Psoas muscle (tissue), 7 donors: ENCODE measurements at regions not wholly inside any gene's neighbourhood (a gene's known extent, or its start where the extent isn't known, plus 50 kb on each side); places are given as distances from the start of the nearest gene placed in this dataset.

Experiments used
- ATAC-seq, 4 donors: fragments of 200-7000 bp; cut with Tn5 transposase; one replicate each; pipeline ENCODE4 v1.9.1; 2020; ENCODE audit warnings: moderate library complexity in 3 of 4, mild to moderate bottlenecking in 2 of 4
- DNase-seq, 2 donors: peaks; one replicate each; pipeline ENCODE4 v3.0.0-alpha.2; 2020
- H3K27ac ChIP-seq: fragments of 200-600 bp; one replicate; pipeline ENCODE4 v1.8.0; 2022
- H3K27me3 ChIP-seq, 3 donors: fragments of 200-600 bp in 1 of 3; one replicate each; pipeline versions ENCODE4 v1.6.1 to v1.8.0; 2013 to 2022; ENCODE audit warnings: low read length in 2 of 3, mild to moderate bottlenecking in 2 of 3, moderate library complexity in 1 of 3; ENCODE audit not compliant: insufficient read depth in 3 of 3
- H3K36me3 ChIP-seq, 2 donors: fragments of 200-600 bp in 1 of 2; one replicate each; pipeline versions ENCODE4 v1.6.1 to v1.8.0; 2013 to 2022; ENCODE audit warnings: low read depth in 1 of 2, mild to moderate bottlenecking in 1 of 2, moderate library complexity in 1 of 2; ENCODE audit not compliant: insufficient read depth in 1 of 2
- H3K4me1 ChIP-seq: fragments of 200-600 bp; one replicate; pipeline ENCODE4 v1.8.0; 2022
- H3K4me3 ChIP-seq: fragments of 200-600 bp; one replicate; pipeline ENCODE4 v1.8.0; 2022; ENCODE audit warnings: mild to moderate bottlenecking
- H3K9me3 ChIP-seq: fragments of 200-600 bp; one replicate; pipeline ENCODE4 v1.8.0; 2022
- WGBS, 3 donors: extraction: QIAGEN DNeasy Blood & Tissue Kit; methylation state at CpG; one replicate each; pipeline versions ENCODE4 v1.1.6 to v1.1.7; 2013; 5-methylcytosine and 5-hydroxymethylcytosine counted together
- intact Hi-C, 2 donors: fragments of 100-400 bp; cut with DNase I; formaldehyde crosslinking; loops; one replicate each; pipeline versions ENCODE4 v1.11.0 to v1.14.2; 2022
- TF ChIP-seq, protein P1 (sequence below): fragments of 200-600 bp; IDR thresholded peaks from one replicate; pipeline ENCODE4 v1.8.0; 2022; ENCODE audit warnings: antibody characterized with exemption
- donor health status: healthy with polysubstance abuse.
- donor health status: DM: no; HTN: no; CAD: no; lungs with moderate emphysema.
- donor health status: Bipolar disorder and iron deficiency.
- donor health status: healthy.
- donor health status: DM: yes; HTN: yes; CAD: no.
- donor health status: DM: no; HTN: no; CAD: no.
- donor health status: DM: yes; HTN: yes; CAD: no.

DNA sequence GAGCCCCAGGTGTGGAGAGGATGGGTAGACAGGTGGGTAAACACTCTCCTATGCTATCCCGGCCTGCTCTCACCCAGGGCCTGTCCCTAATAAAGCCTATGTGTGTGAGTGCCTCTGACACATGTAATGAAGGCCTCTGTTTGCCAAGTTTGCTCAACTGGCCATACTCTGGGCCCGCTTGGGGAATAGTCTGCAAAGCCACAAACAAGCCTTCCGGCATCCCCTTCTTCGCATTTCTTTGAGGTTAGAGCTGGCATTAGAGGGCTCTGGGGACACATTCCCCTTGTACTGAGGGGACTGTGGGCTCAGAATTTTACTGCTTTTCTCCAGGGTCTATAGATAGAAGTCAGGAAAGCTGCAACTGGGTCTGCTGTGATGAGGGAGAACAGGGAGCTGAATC, 240.5 kb downstream of the C12orf75 start:
- no peak for ATAC-seq
- Histone ChIP-seq H3K9me3 (no peaks in the 10 kb centered on the region), H3K27me3 (no peaks in the 10 kb centered on the region), H3K27ac (no peak overlapping the region), H3K36me3 (no peaks in the 10 kb centered on the region), H3K4me3 (no peak overlapping the region), H3K4me1 (no peaks in the 10 kb centered on the region)
- intact Hi-C loops = no loop called here
- no peak for DNase-seq
- TF ChIP-seq, protein P1, sequence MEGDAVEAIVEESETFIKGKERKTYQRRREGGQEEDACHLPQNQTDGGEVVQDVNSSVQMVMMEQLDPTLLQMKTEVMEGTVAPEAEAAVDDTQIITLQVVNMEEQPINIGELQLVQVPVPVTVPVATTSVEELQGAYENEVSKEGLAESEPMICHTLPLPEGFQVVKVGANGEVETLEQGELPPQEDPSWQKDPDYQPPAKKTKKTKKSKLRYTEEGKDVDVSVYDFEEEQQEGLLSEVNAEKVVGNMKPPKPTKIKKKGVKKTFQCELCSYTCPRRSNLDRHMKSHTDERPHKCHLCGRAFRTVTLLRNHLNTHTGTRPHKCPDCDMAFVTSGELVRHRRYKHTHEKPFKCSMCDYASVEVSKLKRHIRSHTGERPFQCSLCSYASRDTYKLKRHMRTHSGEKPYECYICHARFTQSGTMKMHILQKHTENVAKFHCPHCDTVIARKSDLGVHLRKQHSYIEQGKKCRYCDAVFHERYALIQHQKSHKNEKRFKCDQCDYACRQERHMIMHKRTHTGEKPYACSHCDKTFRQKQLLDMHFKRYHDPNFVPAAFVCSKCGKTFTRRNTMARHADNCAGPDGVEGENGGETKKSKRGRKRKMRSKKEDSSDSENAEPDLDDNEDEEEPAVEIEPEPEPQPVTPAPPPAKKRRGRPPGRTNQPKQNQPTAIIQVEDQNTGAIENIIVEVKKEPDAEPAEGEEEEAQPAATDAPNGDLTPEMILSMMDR = no peak
- 88 to 92% (median 91%) methylated on average over 4 of the region's 4 CpGs for WGBS, 3 donors

DNA sequence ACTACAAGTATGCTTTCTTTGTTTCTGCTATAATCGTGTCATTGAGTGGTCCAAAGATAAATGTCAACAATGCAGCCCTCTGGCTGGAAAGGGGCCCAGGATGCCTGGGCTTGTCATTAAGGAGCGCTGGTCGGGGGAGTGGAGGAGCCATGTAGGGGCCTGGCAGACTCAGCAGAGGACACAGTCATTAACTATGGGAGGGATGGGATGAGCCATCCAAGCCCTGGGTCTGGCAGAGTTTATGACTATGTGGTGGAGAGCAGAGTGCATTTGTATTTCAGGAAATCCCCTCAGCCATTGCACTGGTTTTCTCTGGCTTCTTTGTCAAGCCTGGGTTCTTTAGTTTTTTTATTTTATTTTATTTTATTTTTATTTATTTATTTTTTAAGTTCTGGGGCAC, 243.1 kb downstream of the C12orf75 start:
- H3K9me3 ChIP-seq = no peaks in the 10 kb centered on the region
- intact Hi-C loops = no loop called here
- no peak for DNase-seq
- TF ChIP-seq, protein P1 = no peak
- no peak for ATAC-seq
- H3K4me1 ChIP-seq = no peaks in the 10 kb centered on the region
- no peak overlapping the region for H3K27ac ChIP-seq
- H3K27me3 ChIP-seq = no peaks in the 10 kb centered on the region
- no peaks in the 10 kb centered on the region for H3K36me3 ChIP-seq
- no peak overlapping the region for H3K4me3 ChIP-seq
- 62 to 72% (median 64%) methylated on average over 3 of the region's 3 CpGs for WGBS, 3 donors

DNA sequence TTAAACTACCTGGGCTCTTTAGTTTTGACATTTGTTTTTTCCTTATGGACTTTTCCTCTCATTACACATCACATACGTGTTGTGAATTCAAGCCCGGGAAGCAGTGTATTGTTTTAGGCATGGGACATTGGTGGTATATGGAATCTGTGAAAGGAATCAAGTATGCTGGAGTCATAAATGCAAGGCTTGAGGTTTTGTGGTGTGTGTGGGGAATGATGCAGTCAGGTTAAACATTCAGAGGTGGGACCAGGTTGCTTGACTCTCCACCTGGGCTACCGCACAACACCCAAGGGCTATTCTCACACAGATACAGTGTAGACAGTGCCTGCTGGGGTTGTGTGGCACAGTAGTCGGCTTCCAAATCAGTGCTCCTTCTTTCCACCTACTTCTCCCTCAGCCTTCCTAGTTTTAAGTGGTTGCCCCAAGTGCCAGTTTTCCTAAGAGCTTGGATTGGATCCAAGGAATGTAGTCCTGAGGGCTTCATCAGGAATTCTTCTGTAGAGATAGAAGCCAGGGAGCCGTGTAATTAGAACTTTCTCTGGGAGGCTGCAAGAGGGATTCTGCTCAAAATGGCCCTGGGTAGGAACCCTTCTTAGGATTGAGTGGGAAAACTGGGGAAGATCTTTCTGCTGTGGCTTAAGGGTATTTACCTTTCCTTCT, 243.7 kb downstream of the C12orf75 start:
- ATAC-seq (no peak), DNase-seq (no peak)
- Histone ChIP-seq H3K4me3 (no peak overlapping the region), H3K27ac (no peak overlapping the region), H3K4me1 (no peaks in the 10 kb centered on the region), H3K27me3 (no peaks in the 10 kb centered on the region), H3K36me3 (no peaks in the 10 kb centered on the region), H3K9me3 (no peaks in the 10 kb centered on the region)
- TF ChIP-seq, protein P1 = no peak
- 81 to 89% (median 87%) methylated on average over 5 of the region's 5 CpGs for WGBS, 3 donors
- intact Hi-C loops = no loop called here

DNA sequence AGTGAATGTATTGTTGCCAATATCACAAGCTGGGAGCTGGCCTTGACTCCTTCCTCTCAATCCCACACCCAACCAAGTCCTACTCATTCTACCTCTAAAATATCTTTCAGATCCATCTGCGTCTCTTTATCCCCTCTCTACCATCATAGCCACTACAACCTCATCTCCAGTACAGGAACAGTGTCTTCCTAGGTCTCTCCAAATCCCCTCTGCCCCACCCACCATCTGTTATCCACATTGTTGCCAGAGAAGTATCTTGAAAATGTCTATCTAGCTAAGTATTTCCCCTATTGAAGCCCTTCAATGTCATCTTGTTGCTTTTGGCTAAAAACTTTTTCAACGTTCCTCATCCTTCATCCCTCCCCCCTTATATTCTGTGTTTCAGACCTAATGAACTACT, 244.7 kb downstream of the C12orf75 start:
- no peaks in the 10 kb centered on the region for H3K27me3 ChIP-seq
- no peak overlapping the region for H3K4me3 ChIP-seq
- H3K9me3 ChIP-seq = no peaks in the 10 kb centered on the region
- WGBS, 3 donors = 86 to 93% (median 91%) methylated on average over 2 of the region's 2 CpGs
- no peaks in the 10 kb centered on the region for H3K36me3 ChIP-seq
- TF ChIP-seq, protein P1 = no peak
- ATAC-seq (no peak), DNase-seq (no peak)
- no peaks in the 10 kb centered on the region for H3K4me1 ChIP-seq
- no peak overlapping the region for H3K27ac ChIP-seq
- intact Hi-C loops = no loop called here

DNA sequence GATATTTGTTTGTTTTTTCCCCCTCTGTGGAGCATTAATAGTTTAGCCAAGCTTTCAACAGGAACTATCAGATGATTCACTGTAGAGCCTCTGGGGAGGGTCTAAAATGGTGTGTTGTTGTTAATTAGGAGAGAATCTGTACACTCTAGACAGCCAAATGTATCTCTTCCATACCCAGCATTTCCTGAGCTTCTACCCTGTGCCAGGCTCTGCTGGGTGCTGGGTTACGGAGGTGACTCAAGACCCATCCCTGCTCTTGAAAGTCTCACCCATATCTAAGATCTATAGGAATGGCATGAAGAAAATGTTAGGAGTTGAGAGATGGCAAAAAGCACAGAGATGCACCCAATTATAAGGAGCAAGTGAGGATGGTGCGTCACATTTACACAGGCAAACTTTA, 245.8 kb downstream of the C12orf75 start:
- no peaks in the 10 kb centered on the region for H3K36me3 ChIP-seq
- H3K4me1 ChIP-seq = no peaks in the 10 kb centered on the region
- ATAC-seq (no peak), DNase-seq (no peak)
- intact Hi-C loops = no loop called here
- no peak overlapping the region for H3K4me3 ChIP-seq
- TF ChIP-seq, protein P1 = no peak
- WGBS, 3 donors = 97 to 100% (median 98%) methylated on average over 2 of the region's 2 CpGs
- H3K9me3 ChIP-seq = no peaks in the 10 kb centered on the region
- no peak overlapping the region for H3K27ac ChIP-seq
- no peaks in the 10 kb centered on the region for H3K27me3 ChIP-seq
